RPMI7951 (cell line): ENCODE measurements at regions not wholly inside any gene's neighbourhood (a gene's known extent, or its start where the extent isn't known, plus 50 kb on each side); places are given as distances from the start of the nearest gene placed in this dataset.

Experiments used
- DNase-seq: peaks from one replicate; pipeline ENCODE4 v3.0.0-alpha.2; 2012; ENCODE audit warnings: low read depth

DNA sequence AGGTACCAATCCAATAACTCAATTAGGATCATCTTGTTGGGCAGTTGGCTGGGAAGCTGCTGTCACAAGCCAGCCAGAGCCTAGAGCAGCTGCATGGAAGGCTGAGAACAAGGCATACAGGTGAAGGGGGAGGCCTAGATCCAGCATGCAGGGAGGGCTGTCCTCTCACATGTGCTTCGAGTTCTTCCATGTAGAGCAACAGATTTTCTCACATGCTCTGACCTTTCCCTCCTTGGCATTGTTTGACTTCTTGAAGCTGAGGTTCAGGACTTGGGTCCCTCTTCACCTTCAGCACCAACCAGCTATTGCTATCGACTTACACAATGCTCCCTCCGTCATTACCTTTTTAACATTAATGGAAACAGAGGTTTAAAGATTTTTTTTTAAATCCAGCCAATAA lies 257.7 kb downstream of the ATG4C start:
- no peak for DNase-seq

DNA sequence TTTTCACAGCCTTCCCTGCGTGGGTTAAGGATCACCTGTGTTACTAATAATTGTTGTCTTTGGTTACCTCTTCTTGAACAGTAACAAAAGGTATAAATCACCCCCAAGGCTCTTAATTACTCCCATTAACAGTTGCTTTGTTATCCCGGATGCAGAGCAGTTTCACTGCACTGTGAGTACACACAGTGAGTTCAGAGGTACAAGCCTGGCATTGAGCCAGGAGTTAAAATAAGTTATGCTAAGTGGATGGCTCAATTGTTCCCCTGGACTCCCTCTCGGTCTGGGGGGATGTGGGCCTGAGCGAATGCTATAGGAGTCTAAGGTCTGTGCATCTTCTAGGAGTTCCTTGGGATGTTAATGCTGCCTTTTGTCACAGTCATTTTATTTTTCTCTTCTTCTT lies 258.3 kb downstream of the ATG4C start:
- no peak for DNase-seq

DNA sequence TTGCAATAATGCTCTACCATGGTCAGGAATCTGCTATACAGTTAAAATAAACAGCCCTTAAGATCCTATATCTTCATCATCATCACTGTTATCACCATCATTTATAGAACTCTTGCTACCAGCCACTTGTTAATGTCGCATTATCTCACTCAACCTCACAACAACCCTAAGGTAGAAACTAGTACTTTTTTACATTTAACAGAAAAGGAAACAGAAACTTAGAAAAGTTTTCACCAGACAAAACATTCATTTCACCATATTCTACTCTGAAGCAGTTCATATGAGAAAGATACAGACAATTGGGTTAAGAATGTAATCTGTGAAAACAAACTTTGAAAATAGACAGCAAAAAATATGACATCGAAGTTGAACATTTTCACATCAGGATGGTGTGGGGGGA lies 262.6 kb downstream of the ATG4C start:
- no peak for DNase-seq

GRCh38 chr1:63049135-63049534 lies 265.2 kb downstream of the ATG4C start:
- DNase-seq = no peak

- DNase-seq = no peak
Observed at GRCh38 chr1:63051356-63051755, 267.4 kb downstream of the ATG4C start.

DNA sequence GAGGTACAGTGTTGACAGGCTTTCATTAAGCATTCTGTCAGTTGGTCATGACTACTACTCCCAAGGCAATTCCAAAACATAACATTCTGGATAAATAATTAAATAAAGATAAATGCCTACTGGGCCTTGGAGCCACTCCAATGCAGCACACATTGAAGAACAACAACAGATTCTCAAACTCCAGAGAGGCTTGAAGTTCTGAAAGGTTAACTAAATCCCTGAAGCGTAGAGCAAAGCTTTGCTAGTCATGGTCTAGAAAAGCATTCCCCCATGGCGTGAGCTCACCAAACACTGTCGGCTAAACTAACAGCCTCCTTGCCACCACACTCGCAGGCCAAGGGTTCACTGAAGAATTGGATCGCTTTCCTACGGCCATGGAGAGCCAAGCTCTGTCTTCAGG lies 268.0 kb downstream of the ATG4C start:
- no peak for DNase-seq

- DNase-seq = no peak
Observed at GRCh38 chr1:63054184-63054583, 268.2 kb upstream of the FOXD3 start.

DNA sequence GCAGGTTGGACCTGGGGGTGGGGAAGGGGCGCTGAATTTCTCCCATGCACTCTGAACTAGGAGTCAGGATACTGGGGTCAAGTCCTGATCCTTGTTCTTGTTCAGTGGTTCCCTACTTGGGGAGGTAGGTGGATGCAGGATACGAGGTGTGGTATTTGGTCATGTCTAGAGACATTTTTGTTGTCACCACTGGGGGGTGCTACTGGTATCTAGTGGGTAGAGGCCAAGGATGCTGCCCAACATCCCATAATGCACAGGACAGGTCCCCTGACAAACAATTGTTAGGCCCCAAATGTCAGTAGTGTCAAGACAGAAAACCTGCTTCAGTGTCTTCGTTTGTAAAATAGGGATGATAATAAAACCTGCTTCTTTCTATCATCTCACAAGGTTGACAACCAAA lies 259.0 kb upstream of the FOXD3 start:
- no peak for DNase-seq

GRCh38 chr1:63064135-63064534 lies 258.2 kb upstream of the FOXD3 start:
- no peak for DNase-seq

- DNase-seq = peak; percentile 9
Observed at GRCh38 chr1:63068626-63069025, 253.7 kb upstream of the FOXD3 start.

DNA sequence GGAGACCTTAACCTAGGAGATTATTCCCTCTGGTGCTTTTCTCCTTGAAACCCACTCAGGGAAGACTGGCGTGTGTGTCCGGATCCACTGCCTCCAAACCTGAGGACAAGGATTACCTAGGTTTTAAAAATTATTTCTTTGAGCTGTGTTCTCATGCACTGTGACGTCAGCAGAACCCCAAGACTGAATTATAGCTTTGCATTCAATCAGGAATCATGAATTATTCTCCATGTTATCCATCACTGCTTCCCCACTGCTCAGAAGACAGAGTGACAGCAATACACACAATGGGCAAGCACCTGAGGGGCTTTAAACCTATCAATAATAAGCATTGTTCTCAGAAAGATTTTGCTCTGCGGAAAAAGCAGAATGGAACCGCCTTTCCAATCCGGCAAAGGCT lies 253.2 kb upstream of the FOXD3 start:
- DNase-seq = no peak

GRCh38 chr1:63073309-63074306 lies 248.8 kb upstream of the FOXD3 start:
- no peak for DNase-seq

- DNase-seq = no peak
Observed at GRCh38 chr1:63074321-63074720, 248.0 kb upstream of the FOXD3 start.

GRCh38 chr1:63082766-63083165 lies 239.6 kb upstream of the FOXD3 start:
- DNase-seq = no peak

- DNase-seq = peak; percentile 59
Observed at GRCh38 chr1:63087966-63088365, 234.4 kb upstream of the FOXD3 start.

GRCh38 chr1:63099188-63099587 lies 223.2 kb upstream of the FOXD3 start:
- DNase-seq = no peak

DNA sequence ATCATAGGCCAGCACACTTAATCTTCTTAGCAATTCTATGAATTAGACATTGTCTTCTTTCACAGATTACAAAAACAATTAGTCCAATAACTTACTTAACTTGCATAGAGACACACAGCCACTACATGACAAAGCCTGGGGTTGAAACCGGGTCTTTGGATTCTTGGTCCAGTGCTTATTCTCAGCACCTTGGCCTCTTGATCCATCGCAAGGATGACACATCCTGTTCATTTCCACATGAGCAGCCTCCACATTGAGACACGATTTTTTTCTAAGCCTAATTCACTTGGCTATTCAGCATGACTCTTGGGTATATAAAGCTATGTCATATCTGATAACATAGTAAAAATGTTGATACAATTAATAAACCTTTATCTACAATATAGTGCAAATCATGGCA lies 221.0 kb upstream of the FOXD3 start:
- DNase-seq = no peak

DNA sequence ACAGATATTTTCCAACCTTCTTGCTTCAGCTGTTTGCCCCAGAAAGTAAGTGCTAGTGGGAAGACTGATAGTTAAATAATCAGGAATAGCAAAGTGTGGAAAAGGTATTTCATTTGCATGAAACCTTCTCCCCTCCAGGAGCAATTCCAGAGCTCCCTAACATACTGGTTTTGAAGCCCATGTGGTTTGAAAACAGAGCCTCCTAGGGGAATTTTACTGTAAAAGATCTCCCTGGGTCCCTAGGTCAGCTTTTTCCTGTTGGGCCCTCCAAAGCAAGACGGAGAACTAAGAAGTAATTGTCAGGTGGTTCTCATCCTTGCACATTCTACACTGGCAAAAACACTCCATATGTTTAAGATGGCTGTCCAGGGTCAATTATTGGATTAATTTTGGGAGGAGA lies 218.7 kb upstream of the FOXD3 start:
- DNase-seq = no peak

- no peak for DNase-seq
Observed at GRCh38 chr1:63107066-63107465, 215.3 kb upstream of the FOXD3 start.

GRCh38 chr1:63108206-63108605 lies 214.2 kb upstream of the FOXD3 start:
- peak; percentile 21 for DNase-seq

DNA sequence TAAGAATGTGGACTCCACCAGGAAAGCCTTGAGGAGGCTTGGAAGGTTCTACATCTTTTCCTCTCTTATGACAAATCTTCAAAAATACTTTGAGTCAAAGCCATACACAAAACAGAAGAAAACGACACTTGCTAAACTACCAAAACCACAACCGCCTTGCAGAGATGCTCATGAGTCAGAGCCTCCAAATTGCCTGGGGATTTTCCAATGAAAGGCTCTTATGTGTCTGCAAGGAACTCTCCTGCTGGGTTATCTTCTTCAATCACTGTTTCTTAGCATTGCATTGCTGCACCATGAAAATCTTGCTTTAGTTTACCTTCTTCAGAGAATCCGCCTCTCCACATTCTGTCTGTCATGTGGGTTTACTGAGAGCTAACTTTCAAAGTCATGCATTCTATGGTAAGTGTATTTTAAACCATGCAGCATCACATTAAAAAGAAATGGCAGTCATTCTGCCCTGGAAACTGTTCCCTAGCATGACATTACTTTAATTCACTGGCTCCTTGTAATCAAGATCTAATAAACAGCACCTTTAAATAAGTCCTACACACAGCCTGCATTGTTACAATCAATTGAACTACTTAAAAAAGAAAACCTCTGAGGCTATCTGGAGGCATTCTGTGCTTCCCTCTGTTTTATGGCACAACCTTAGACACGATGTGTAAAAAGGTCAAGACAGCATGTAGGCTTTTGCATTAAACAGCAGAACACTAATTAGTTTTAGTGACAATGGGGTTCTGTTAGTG lies 210.0 kb upstream of the FOXD3 start:
- DNase-seq = peak; percentile 95

DNA sequence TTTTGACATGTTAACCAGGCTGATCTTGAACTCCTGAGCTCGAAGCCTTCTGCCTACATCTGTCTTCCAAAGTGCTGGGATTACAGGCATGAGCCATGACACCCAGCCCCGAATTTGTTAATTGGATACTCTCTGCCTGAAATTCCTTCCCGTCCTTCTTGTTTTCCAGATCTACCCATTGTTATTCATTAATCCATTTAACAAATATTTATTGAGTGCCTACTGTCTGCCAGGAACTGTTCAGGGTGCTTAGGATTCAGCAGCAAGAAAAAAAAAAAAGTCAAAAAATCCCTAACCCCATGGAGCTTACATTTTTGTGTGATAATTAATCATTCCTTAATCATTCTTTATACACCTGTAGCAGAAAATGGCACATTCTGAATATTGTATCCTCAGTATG lies 206.8 kb upstream of the FOXD3 start:
- no peak for DNase-seq

- DNase-seq = peak; percentile 45
Observed at GRCh38 chr1:63116016-63116415, 206.4 kb upstream of the FOXD3 start.
